T47D (cell line): ENCODE measurements at regions not wholly inside any gene's neighbourhood (a gene's known extent, or its start where the extent isn't known, plus 50 kb on each side); places are given as distances from the start of the nearest gene placed in this dataset.
"Not testable (repeated sequence)": the region's sequence is repeated elsewhere in the genome, so short reads cannot be mapped to it uniquely, and the experiment has no call there.

Experiments
- DNase-seq, 2 experiments: peaks; one replicate each; pipeline versions ENCODE4 v3.0.0 to v3.0.0-alpha.2; 2011 to 2012; ENCODE audit warnings: low read depth in 1 of 2, low spot score in 1 of 2
- JUND ChIP-seq: IDR thresholded peaks from 2 replicates; pipeline ENCODE4 v1.6.1; 2012; ENCODE audit warnings: low read depth
- in situ Hi-C: cut with HindIII; loops from 2 replicates; pipeline ENCODE4 v1.10.0; 2016; ENCODE audit warnings: low sequenced_read_pairs, low pct_unique_long_range_greater_than_20kb

DNA sequence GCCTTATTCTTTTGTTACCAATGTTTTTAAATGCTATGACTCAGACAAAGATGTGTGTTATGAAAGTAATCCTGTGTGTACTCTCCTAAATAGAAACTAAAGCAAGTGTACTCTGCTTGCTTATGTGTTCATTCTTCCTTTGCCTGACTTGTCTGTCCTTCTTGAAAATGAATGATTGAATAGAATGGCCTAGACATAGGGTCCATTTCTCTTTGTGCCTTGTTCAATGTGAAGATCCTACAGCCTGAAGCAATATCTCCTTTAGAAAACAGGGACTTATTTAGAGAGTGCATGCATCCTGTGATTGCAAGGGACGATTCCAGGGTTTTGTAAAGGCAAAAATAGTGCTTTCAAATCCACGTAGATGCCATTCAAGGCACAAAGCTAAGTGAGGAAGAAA is 343.6 kb upstream of the TACR3 start:
- TF ChIP-seq JUND, result no peak
- no peak for DNase-seq
- in situ Hi-C loops, result no loop called here

DNA sequence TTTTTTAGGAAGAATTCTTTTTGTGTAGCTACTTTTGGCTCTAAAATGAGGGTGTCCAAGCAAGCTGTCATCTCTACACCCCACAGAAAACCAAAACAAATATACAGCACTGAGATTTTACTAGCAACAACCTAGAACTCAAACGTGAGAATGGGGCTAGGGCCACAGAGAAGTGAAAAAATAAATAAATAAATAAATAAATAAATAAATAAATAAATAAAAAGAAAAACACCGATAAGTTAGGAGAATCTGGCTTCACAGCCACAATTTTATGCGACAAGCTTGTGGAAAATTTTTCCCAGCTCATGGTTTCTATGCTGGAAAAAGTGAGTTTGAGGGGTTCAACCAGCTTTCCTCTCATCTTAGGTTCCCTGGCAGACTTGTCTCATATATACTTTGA is 324.6 kb upstream of the TACR3 start:
- no peak for TF ChIP-seq JUND

DNA sequence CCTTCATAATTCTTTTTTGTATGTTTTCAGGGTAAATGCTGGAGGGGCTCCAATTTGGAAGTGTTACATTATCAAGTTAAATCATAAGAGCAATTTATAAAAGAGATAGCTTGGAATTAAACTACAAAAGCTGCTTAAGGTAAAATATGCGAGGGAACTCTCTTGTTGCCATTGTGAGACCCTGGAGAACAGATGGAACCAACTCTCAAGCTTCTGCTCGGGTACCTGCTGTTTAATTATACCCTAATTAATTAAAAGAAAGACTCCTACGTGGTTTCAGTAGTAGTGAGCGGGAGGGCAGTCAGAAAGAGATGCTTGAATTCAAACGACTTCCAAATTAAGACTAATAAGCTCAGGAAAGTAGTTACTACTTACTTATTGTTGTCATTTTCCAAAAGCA is 313.1 kb upstream of the TACR3 start:
- no peak for TF ChIP-seq JUND
- in situ Hi-C loops, result no loop called here
- DNase-seq, result no peak

More for the DNA sequence above, 324.6 kb upstream of the TACR3 start:
- no peak for DNase-seq
- in situ Hi-C loops, result no loop called here

DNA sequence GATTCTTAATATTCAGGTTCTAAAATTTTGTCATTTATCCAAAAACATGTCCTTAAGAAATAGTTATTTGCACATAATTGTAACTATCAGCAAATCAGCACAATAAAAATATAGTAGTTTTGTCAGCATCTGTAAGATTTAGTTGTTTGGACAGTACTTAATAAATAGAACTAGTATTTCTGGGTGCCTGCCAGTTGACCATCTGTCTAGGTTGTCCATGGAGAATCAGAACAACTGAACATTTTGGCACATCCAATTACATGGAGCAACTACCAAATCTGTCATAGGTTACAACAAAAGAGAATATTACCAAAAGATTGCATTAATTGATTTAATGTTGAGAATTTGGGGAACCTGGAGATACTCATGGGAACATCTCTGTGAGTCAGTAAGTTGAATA is 305.5 kb upstream of the TACR3 start:
- in situ Hi-C loops, result no loop called here
- DNase-seq, result no peak
- TF ChIP-seq JUND, result no peak

DNA sequence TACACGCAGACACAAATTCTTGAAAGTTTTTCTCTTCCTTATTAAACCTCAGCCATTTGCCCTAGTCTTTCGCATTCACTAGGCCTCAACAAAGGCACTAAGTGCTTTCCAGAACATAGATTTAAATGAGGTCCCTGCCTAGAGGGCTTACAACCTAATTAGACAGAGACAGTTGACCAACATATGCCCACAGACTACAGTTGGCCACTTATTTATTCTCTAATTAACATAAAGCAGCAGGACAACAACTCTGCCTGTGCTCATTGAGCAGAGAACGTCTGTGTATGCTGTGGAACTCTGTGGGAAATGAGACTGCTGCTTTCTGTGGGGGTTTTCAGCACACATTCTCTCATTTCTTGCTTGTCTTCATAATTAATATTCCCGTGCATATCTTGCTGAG is 303.0 kb upstream of the TACR3 start:
- in situ Hi-C loops, result no loop called here
- DNase-seq, result no peak
- TF ChIP-seq JUND, result no peak

DNA sequence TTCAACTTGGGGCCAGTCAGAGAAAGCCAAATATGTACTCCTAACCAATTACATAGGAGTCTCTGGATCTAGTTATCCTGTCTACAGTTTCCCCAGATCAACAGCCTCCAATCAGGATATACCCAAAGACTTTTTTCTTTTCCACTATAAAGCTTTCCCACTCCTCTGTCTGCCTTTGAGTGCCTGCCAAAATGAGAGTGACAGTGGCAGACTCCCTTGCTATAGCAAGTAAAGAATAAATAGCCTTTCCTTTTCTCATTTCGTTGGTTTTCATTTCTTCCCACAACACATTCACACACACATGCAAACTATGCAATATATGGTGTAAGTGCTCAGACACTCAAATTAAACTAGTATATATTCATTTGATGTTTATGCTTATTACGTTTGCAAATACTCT is 302.4 kb upstream of the TACR3 start:
- DNase-seq, result no peak
- TF ChIP-seq JUND, result no peak
- in situ Hi-C loops, result no loop called here

DNA sequence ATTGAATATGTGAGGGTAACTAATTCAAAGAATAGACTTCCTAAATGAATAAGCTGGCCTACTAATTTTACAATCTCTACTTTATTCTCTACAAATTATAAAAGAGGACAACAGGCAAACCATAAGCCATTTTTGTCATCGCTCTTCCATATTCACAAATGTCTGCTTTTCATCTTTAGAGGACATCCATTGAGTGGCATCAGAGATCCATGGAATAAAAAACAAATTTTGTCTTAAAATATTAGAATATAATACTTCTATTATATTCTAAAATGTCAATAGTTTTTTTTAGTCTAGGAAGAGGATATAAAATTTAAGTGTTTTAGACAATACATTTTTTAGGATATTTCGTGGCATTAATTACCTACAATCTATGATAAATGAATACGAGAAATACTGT is 300.9 kb upstream of the TACR3 start:
- in situ Hi-C loops, result no loop called here
- TF ChIP-seq JUND, result no peak
- no peak for DNase-seq

DNA sequence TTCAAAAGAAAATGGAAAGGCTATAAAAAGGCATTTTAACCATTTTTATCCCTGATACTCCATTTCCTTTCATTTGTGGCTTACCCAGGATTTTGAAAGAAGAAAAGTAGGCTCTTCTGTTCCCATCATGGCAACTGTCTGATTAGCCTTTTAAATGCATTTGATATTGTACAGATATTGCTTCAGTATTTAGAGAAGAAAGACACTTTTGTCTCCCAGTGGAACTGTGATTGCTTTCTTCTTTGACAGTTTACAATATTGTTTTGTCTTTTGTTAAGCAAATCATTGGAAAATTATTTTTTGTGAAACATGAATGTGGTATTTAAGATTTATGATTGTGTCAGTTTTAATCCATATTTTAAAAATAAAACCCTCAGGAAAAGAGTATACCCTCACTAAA is 297.4 kb upstream of the TACR3 start:
- in situ Hi-C loops, result no loop called here
- no peak for TF ChIP-seq JUND
- DNase-seq, result no peak

DNA sequence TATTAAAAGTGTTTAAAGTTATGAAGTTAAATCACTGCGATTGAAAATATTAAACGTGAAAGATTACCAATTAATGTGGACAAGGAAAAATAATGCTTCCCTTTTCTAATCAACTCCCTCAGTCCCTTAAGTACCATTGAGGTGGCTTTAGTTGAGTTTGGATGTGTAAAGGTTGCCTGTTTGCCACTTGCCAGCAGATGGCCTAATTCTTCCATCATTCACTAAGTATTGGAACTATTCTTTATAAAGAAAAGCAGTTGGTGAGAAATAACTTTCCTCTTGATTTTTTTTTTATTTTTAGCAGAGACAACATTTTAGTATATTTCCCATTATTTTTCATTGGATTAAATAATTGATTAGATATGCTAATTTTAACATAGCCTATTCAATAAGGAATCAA is 295.9 kb upstream of the TACR3 start:
- DNase-seq, result peak in 1 of 2 experiments; percentile 55
- in situ Hi-C loops, result no loop called here
- no peak for TF ChIP-seq JUND

DNA sequence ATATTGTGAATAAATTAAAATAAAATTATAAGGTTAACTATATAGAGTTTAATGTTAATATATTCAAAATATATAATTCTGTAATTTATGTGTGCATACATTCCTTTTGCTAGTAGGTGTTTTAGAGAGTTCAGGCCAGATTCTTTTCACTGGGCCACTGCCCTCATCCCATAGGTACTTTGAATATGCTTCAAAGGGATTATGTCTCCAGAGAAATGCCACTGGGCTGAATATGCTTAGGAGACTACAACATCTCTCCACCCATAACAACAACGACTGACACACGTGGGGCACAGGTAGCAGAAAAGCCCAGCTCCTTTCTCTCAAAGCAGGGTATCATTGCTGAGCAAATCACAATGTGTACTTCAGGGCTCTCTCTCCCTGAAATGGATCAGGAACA is 290.9 kb upstream of the TACR3 start:
- no peak for DNase-seq
- no peak for TF ChIP-seq JUND
- in situ Hi-C loops, result no loop called here

DNA sequence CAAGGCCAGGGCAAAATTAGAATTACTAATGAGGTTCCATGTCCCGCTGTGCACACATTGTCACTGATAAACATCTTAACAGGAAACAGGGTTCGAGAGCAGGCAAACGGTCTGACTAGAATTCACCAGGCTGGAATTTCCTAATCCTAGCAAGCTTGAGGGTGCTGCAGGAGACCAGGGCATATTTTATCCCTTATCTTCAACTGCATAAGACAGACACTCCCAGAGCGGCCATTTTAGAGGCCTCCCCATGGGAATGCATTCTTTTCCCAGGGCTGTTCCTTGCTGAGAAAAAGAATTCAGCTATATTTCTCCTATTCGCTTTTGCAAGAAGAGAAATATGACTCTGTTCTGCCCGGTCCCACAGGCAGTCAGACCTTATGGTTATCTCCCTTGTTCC is 282.5 kb upstream of the TACR3 start:
- in situ Hi-C loops, DNase-seq: not testable (repeated sequence)

DNA sequence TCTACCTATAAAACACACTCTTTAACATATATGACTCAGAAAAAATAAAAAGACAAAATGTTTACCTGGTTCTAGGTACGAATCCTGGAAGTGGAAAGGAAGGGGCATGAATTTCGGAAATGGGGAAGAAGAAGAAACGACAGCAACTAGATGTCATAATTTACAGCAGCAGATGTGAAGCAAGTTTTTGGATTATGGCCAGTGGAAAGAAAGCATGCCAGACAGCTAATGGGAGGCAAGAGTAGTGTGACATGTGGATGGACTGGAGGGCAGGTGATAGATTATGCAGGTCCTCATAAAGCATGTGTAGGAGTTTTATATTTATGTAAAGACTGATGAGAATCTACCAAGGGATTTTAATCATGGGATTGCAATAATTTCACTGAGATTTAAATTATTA is 279.0 kb upstream of the TACR3 start:
- no peak for DNase-seq
- in situ Hi-C loops, result no loop called here
- TF ChIP-seq JUND, result no peak

DNA sequence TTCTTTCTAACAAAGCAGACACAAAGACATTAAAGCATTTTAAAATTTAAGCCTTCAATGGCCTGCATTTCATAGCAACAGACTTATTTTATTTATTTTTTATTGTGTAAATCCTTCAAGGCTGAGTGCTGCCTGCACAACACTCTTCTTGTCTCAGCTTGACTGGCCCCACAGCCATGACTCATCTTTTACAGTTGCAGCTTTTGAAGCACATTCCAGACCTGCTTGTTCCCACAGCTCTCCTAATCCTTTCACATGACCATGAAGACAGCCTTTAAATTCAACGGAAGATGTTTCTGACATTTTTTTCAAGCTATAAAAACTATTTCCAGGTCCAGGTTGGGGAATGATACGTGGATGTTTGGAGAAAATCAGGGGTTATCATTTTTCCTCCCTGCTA is 276.9 kb upstream of the TACR3 start:
- peak in 1 of 2 experiments; percentile 72 for DNase-seq
- in situ Hi-C loops, result no loop called here
- TF ChIP-seq JUND, result no peak

DNA sequence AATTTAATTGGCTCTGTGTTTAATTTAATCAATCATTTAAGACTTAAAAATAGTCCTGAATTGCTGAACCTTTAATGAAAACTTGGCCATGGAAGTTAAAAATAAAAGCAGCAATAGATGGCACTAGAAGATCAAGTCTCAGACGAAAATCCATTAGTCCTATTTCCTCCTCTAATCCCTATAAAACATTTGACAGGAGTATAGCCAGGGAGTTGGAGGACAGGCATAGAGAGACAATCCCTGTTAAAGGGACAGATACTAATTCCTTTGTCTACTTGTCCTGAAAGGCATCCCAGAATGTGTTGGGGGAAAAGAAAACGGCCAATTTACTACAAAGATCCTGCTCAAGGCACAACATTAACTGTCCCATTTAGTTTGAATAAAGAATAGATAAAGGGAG is 276.3 kb upstream of the TACR3 start:
- in situ Hi-C loops, result no loop called here
- DNase-seq, result peak in 1 of 2 experiments; percentile 63
- TF ChIP-seq JUND, result no peak

DNA sequence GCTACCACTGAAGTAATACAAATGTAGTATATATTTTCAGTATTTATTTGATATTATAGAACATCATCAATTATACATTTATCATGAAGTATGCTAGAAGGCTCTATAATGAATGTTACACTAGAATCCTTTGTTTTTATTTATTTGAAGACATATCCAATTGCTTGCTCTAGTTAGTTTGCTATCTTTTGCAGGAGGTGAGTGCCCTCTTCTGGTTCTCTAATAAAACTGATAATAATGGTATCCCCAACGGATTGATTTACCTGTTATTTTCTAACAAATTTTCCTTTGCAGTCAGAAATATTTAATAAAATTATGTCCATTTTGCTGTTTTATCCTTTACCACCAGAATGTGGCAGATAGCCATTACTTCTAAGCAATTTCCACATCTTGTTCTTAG is 274.3 kb upstream of the TACR3 start:
- DNase-seq, result peak in 1 of 2 experiments; percentile 65
- in situ Hi-C loops, result no loop called here
- no peak for TF ChIP-seq JUND
